IMR-90 (cell line): ENCODE measurements at regions not wholly inside any gene's neighbourhood (a gene's known extent, or its start where the extent isn't known, plus 50 kb on each side); places are given as distances from the start of the nearest gene placed in this dataset.

ENCODE experiments used
- ATAC-seq: fragments of 200-7000 bp; cut with Tn5 transposase; 2 replicates; pipeline ENCODE4 v1.9.1; 2020; ENCODE audit warnings: low read depth, mild to moderate bottlenecking, moderate library complexity
- BruUV-seq: library from RNA; stranded (reverse); fragments of 400-500 nt; replicated peaks from 2 replicates; lab custom pipeline; 2021; lab: Mats Ljungman, UMichigan
- CTCF ChIA-PET: fragments of 300-600 bp; formaldehyde crosslinking; extraction: SDS; loops from one replicate; lab custom pipeline; 2021; ENCODE audit warnings: antibody characterized with exemption; lab: Yijun Ruan, JAX
- POLR2A ChIA-PET: fragments of 300-600 bp; sonication (Branson Sonifier 250); formaldehyde crosslinking; loops from one replicate; lab custom pipeline; 2022; ENCODE audit warnings: antibody characterized with exemption; ENCODE audit not compliant: unreplicated experiment; lab: Charles Lee
- DNase-seq: peaks from one replicate; pipeline ENCODE4 v3.0.0; 2013
- H2AFZ ChIP-seq: replicated peaks from 2 replicates; pipeline ENCODE3; 2013; ENCODE audit warnings: low read length, mild to moderate bottlenecking; ENCODE audit not compliant: poor library complexity
- H2AK5ac ChIP-seq: 2 replicates; pipeline ENCODE4 v1.6.1; 2013; ENCODE audit warnings: low read depth, low read length, inconsistent platforms
- H2AK9ac ChIP-seq: replicated peaks from 2 replicates; pipeline ENCODE3; 2013; ENCODE audit warnings: mild to moderate bottlenecking, low read depth, low read length, moderate library complexity; ENCODE audit not compliant: poor library complexity
- H2BK120ac ChIP-seq: 2 replicates; pipeline ENCODE4 v1.6.1; 2013; ENCODE audit warnings: low read depth, low read length, inconsistent platforms
- H2BK15ac ChIP-seq: 3 replicates; pipeline ENCODE4 v1.6.1; 2013; ENCODE audit warnings: low read depth, low read length, inconsistent platforms
- H2BK20ac ChIP-seq: 2 replicates; pipeline ENCODE4 v1.6.1; 2013; ENCODE audit warnings: low read depth, mild to moderate bottlenecking, inconsistent platforms, low read length, moderate library complexity
- H2BK5ac ChIP-seq: 2 replicates; pipeline ENCODE4 v1.6.1; 2013; ENCODE audit warnings: mild to moderate bottlenecking, low read depth, low read length, inconsistent platforms; ENCODE audit not compliant: poor library complexity, severe bottlenecking
- H3K14ac ChIP-seq: replicated peaks from 2 replicates; pipeline ENCODE4 v1.6.1; 2013; ENCODE audit warnings: low read depth, low read length, inconsistent platforms
- H3K18ac ChIP-seq: 2 replicates; pipeline ENCODE4 v1.6.1; 2013; ENCODE audit warnings: low read depth, low read length, control low read depth
- H3K23ac ChIP-seq: 2 replicates; pipeline ENCODE4 v1.6.1; 2013; ENCODE audit warnings: low read depth, low read length, inconsistent platforms
- H3K27ac ChIP-seq: 2 replicates; pipeline ENCODE4 v1.5.1; 2013; ENCODE audit warnings: mild to moderate bottlenecking, control low read depth, low read length; ENCODE audit not compliant: insufficient read depth
- H3K27me3 ChIP-seq: 2 replicates; pipeline ENCODE4 v1.6.1; 2013; ENCODE audit warnings: low read length; ENCODE audit not compliant: control insufficient read depth, insufficient read depth
- H3K36me3 ChIP-seq: 2 replicates; pipeline ENCODE4 v1.6.1; 2013; ENCODE audit warnings: low read length, mixed read lengths; ENCODE audit not compliant: control insufficient read depth, insufficient read depth
- H3K4ac ChIP-seq: 2 replicates; pipeline ENCODE4 v1.6.1; 2013; ENCODE audit warnings: low read depth, low read length, inconsistent platforms
- H3K4me1 ChIP-seq: 2 replicates; pipeline ENCODE4 v1.6.1; 2013; ENCODE audit warnings: low read length, mixed read lengths; ENCODE audit not compliant: control insufficient read depth, insufficient read depth
- H3K4me2 ChIP-seq: 2 replicates; pipeline ENCODE4 v1.6.1; 2013; ENCODE audit warnings: low read depth, mild to moderate bottlenecking, control low read depth, low read length, moderate library complexity
- H3K4me3 ChIP-seq: 2 replicates; pipeline ENCODE4 v1.5.1; 2013; ENCODE audit warnings: low read depth, mild to moderate bottlenecking, control low read depth, low read length, moderate library complexity; ENCODE audit not compliant: insufficient read depth
- H3K56ac ChIP-seq: 2 replicates; pipeline ENCODE4 v1.6.1; 2013; ENCODE audit warnings: low read length, inconsistent platforms; ENCODE audit not compliant: insufficient read depth; ENCODE audit errors: extremely low read depth
- H3K79me1 ChIP-seq, 2 experiments: 2 replicates each; pipeline ENCODE4 v1.6.1; 2013; ENCODE audit warnings: low read length in 2 of 2, inconsistent platforms in 1 of 2, low read depth in 1 of 2
- H3K9ac ChIP-seq: 2 replicates; pipeline ENCODE4 v1.6.1; 2013; ENCODE audit warnings: low read depth, low read length, control low read depth
- H3K9me1 ChIP-seq: 2 replicates; pipeline ENCODE4 v1.6.1; 2013; ENCODE audit warnings: low read length, inconsistent platforms; ENCODE audit not compliant: insufficient read depth
- H3K9me3 ChIP-seq: 2 replicates; pipeline ENCODE4 v1.6.1; 2013; ENCODE audit warnings: low read length; ENCODE audit not compliant: control insufficient read depth, insufficient read depth
- H4K20me1 ChIP-seq: 2 replicates; pipeline ENCODE4 v1.6.1; 2013; ENCODE audit warnings: low read length, inconsistent platforms; ENCODE audit not compliant: insufficient read depth
- H4K5ac ChIP-seq: 2 replicates; pipeline ENCODE4 v1.6.1; 2013; ENCODE audit warnings: mild to moderate bottlenecking, low read depth, low read length, control low read depth
- H4K8ac ChIP-seq, 2 experiments: 2 replicates each; pipeline ENCODE4 v1.6.1; 2013; ENCODE audit warnings: low read depth in 2 of 2, low read length in 2 of 2, control low read depth in 1 of 2, inconsistent platforms in 1 of 2
- H4K91ac ChIP-seq: 2 replicates; pipeline ENCODE4 v1.6.1; 2013; ENCODE audit warnings: low read depth, low read length, inconsistent platforms; ENCODE audit not compliant: insufficient read depth
- BHLHE40 ChIP-seq: fragments of 150-350 bp; IDR thresholded peaks from 2 replicates; pipeline ENCODE4 v1.6.1; 2016; ENCODE audit warnings: mild to moderate bottlenecking, low read depth, low read length
- CHD1 ChIP-seq: IDR thresholded peaks from 2 replicates; pipeline ENCODE4 v1.6.1; 2012; ENCODE audit warnings: low read depth, low read length, improper control_type of control experiment
- FOS ChIP-seq: fragments of 150-350 bp; IDR thresholded peaks from 2 replicates; pipeline ENCODE4 v1.6.1; 2016; ENCODE audit warnings: low read depth, low read length
- MAFK ChIP-seq: IDR thresholded peaks from 2 replicates; pipeline ENCODE4 v1.6.1; 2012; ENCODE audit warnings: low read depth, low read length, improper control_type of control experiment
- MAZ ChIP-seq: IDR thresholded peaks from 2 replicates; pipeline ENCODE4 v1.6.1; 2012; ENCODE audit warnings: low read depth, mild to moderate bottlenecking, low read length, improper control_type of control experiment, moderate library complexity, borderline replicate concordance
- MXI1 ChIP-seq: IDR thresholded peaks from 2 replicates; pipeline ENCODE4 v1.6.1; 2012; ENCODE audit warnings: low read depth, mild to moderate bottlenecking, low read length, moderate library complexity, borderline replicate concordance
- NFE2L2 ChIP-seq: fragments of 150-350 bp; IDR thresholded peaks from 2 replicates; pipeline ENCODE4 v1.6.1; 2016; ENCODE audit warnings: low read depth, mild to moderate bottlenecking, low read length
- POLR2A ChIP-seq: IDR thresholded peaks from 2 replicates; pipeline ENCODE4 v1.6.1; 2012; ENCODE audit warnings: mild to moderate bottlenecking, low read depth, low read length
- RAD21 ChIP-seq: IDR thresholded peaks from 2 replicates; pipeline ENCODE4 v1.6.1; 2012; ENCODE audit warnings: low read length, improper control_type of control experiment
- RCOR1 ChIP-seq: IDR thresholded peaks from 2 replicates; pipeline ENCODE4 v1.6.1; 2012; ENCODE audit warnings: mild to moderate bottlenecking, low read length, improper control_type of control experiment; ENCODE audit not compliant: insufficient replicate concordance
- RFX5 ChIP-seq: IDR thresholded peaks from 2 replicates; pipeline ENCODE4 v1.8.0; 2012; ENCODE audit warnings: low read depth, mild to moderate bottlenecking, low read length, moderate library complexity
- SMC3 ChIP-seq: fragments of 150-350 bp; IDR thresholded peaks from 2 replicates; pipeline ENCODE4 v1.6.1; 2016; ENCODE audit warnings: low read depth, mild to moderate bottlenecking, antibody characterized with exemption, low read length, moderate library complexity
- dilution Hi-C: fragments of 300-500 bp; cut with HindIII; formaldehyde crosslinking; loops from one replicate; pipeline ENCODE4 v1.14.3; 2018; ENCODE audit warnings: low sequenced_read_pairs; ENCODE audit not compliant: unreplicated experiment
- in situ Hi-C: fragments of 300-500 bp; cut with MboI; formaldehyde crosslinking; loops from 3 replicates; pipeline ENCODE4 v1.14.3; 2019; ENCODE audit warnings: low sequenced_read_pairs, inconsistent platforms, mixed read lengths
- intact Hi-C: fragments of 100-400 bp; cut with micrococcal nuclease; formaldehyde crosslinking; loops from 2 replicates; pipeline ENCODE4 v1.10.0; 2022
- TF ChIP-seq, protein P1 (sequence below): conservative IDR thresholded peaks from 2 replicates; pipeline ENCODE4 v1.5.1; 2012; ENCODE audit warnings: mild to moderate bottlenecking, low read depth, low read length, improper control_type of control experiment
- TF ChIP-seq, protein P2 (sequence below): fragments of 150-350 bp; IDR thresholded peaks from 2 replicates; pipeline ENCODE4 v1.6.1; 2016; ENCODE audit warnings: low read depth, mild to moderate bottlenecking, low read length, moderate library complexity, borderline replicate concordance
- TF ChIP-seq, protein P3 (sequence below): fragments of 150-350 bp; IDR thresholded peaks from 2 replicates; pipeline ENCODE4 v1.6.1; 2017; ENCODE audit warnings: mild to moderate bottlenecking, antibody characterized with exemption, low read length, low read depth

DNA sequence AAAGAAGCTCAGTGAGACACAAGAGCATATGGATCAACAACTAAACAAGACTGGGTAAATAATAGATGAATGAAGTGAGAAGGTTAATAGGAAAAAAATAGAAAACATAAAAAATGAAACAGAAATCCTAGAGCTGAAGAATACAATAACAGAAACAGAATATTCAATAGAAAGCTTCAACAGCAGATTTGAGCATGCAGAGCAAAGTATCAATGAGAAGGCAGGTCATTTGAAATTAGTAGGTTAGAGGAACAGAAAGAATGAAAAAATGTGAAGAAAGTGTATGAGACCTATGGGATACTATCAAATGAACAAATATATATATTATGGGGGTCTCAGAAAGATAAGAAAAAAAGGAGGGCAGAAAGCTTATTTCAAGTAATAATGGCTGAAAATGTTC lies 362.9 kb upstream of the POU3F2 start:
- ATAC-seq (no peak), DNase-seq (no peak)
- no peak overlapping the region for H3K27ac ChIP-seq
- H3K9ac ChIP-seq, result no peak overlapping the region
- no peaks in the 10 kb centered on the region for H4K20me1 ChIP-seq
- H2BK5ac ChIP-seq, result no peak overlapping the region
- no peak overlapping the region for H2BK15ac ChIP-seq
- H2BK20ac ChIP-seq, result no peak overlapping the region
- H4K91ac ChIP-seq, result no peak overlapping the region
- H3K4me1 ChIP-seq, result no peaks in the 10 kb centered on the region
- intact Hi-C loops, result no loop called here
- H3K56ac ChIP-seq, result no peak overlapping the region
- H3K9me1 ChIP-seq, result no peaks in the 10 kb centered on the region
- no peak overlapping the region for H2AK9ac ChIP-seq
- BruUV-seq, result no TSS peak
- no peak overlapping the region for H2AK5ac ChIP-seq
- POLR2A ChIA-PET, result no interaction called here
- dilution Hi-C loops, result no loop called here
- H3K18ac ChIP-seq, result no peak overlapping the region
- in situ Hi-C loops, result no loop called here
- H3K27me3 ChIP-seq, result no peaks in the 10 kb centered on the region
- H3K4me3 ChIP-seq, result no peak overlapping the region
- H2BK120ac ChIP-seq, result no peak overlapping the region
- H3K23ac ChIP-seq, result no peak overlapping the region
- H3K14ac ChIP-seq, result no peak overlapping the region
- H2AFZ ChIP-seq, result no peak overlapping the region
- TF ChIP-seq, protein P1, sequence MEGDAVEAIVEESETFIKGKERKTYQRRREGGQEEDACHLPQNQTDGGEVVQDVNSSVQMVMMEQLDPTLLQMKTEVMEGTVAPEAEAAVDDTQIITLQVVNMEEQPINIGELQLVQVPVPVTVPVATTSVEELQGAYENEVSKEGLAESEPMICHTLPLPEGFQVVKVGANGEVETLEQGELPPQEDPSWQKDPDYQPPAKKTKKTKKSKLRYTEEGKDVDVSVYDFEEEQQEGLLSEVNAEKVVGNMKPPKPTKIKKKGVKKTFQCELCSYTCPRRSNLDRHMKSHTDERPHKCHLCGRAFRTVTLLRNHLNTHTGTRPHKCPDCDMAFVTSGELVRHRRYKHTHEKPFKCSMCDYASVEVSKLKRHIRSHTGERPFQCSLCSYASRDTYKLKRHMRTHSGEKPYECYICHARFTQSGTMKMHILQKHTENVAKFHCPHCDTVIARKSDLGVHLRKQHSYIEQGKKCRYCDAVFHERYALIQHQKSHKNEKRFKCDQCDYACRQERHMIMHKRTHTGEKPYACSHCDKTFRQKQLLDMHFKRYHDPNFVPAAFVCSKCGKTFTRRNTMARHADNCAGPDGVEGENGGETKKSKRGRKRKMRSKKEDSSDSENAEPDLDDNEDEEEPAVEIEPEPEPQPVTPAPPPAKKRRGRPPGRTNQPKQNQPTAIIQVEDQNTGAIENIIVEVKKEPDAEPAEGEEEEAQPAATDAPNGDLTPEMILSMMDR, result no peak
- TF ChIP-seq, protein P2, sequence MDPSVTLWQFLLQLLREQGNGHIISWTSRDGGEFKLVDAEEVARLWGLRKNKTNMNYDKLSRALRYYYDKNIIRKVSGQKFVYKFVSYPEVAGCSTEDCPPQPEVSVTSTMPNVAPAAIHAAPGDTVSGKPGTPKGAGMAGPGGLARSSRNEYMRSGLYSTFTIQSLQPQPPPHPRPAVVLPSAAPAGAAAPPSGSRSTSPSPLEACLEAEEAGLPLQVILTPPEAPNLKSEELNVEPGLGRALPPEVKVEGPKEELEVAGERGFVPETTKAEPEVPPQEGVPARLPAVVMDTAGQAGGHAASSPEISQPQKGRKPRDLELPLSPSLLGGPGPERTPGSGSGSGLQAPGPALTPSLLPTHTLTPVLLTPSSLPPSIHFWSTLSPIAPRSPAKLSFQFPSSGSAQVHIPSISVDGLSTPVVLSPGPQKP, result no peak
- TF ChIP-seq BHLHE40, result no peak
- TF ChIP-seq, protein P3, sequence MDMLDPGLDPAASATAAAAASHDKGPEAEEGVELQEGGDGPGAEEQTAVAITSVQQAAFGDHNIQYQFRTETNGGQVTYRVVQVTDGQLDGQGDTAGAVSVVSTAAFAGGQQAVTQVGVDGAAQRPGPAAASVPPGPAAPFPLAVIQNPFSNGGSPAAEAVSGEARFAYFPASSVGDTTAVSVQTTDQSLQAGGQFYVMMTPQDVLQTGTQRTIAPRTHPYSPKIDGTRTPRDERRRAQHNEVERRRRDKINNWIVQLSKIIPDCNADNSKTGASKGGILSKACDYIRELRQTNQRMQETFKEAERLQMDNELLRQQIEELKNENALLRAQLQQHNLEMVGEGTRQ, result no peak
- no peak for TF ChIP-seq POLR2A
- TF ChIP-seq FOS, result no peak
- no peak for TF ChIP-seq MAZ
- TF ChIP-seq SMC3, result no peak
- no peak for TF ChIP-seq RCOR1
- TF ChIP-seq MAFK, result no peak
- TF ChIP-seq MXI1, result no peak
- no peak for TF ChIP-seq RFX5
- no peak for TF ChIP-seq NFE2L2
- TF ChIP-seq CHD1, result no peak
- TF ChIP-seq RAD21, result no peak
- no peaks in the 10 kb centered on the region for H3K36me3 ChIP-seq
- CTCF ChIA-PET, result no interaction called here
- no peak overlapping the region for H3K4me2 ChIP-seq
- no peak overlapping the region for H4K5ac ChIP-seq
- no peak overlapping the region for H3K4ac ChIP-seq
- H4K8ac ChIP-seq, result no peak overlapping the region
- no peaks in the 10 kb centered on the region; the same call in 1 of the 2 replicates for H3K9me3 ChIP-seq
- no peaks in the 10 kb centered on the region for H3K79me1 ChIP-seq
